Transverse colon (tissue), 4 donors: ENCODE measurements at regions not wholly inside any gene's neighbourhood (a gene's known extent, or its start where the extent isn't known, plus 50 kb on each side); places are given as distances from the start of the nearest gene placed in this dataset.
"Not testable (repeated sequence)": the region's sequence is repeated elsewhere in the genome, so short reads cannot be mapped to it uniquely, and the experiment has no call there.

Experiments
- DNase-seq: peaks from one replicate; pipeline ENCODE4 v3.0.0-alpha.2; 2019
- H3K27ac ChIP-seq, 4 donors: fragments of 200-600 bp; sonication (generic); 2 replicates each; pipeline ENCODE4 v1.5.1; 2016 to 2018; ENCODE audit warnings: inconsistent platforms in 4 of 4
- H3K27me3 ChIP-seq: fragments of 200-600 bp; sonication (generic); 2 replicates; pipeline ENCODE4 v1.5.1; 2017; ENCODE audit warnings: inconsistent platforms
- H3K36me3 ChIP-seq, 4 donors: fragments of 200-600 bp; sonication (generic); 2 replicates each; pipeline ENCODE4 v1.5.1; 2017 to 2019; ENCODE audit warnings: inconsistent platforms in 4 of 4
- H3K4me1 ChIP-seq, 4 donors: fragments of 200-600 bp; sonication (generic); 2 replicates each; pipeline ENCODE4 v1.5.1; 2017 to 2020; ENCODE audit warnings: inconsistent platforms in 4 of 4
- H3K4me3 ChIP-seq, 4 donors: fragments of 200-600 bp; sonication (generic); 1 replicate in 1 of 4; 2 replicates in 3 of 4; pipeline versions ENCODE4 v1.5.1 to v1.6.1; 2017 to 2019; ENCODE audit warnings: inconsistent platforms in 4 of 4
- H3K9me3 ChIP-seq, 2 donors: fragments of 200-600 bp; sonication (generic); 2 replicates each; pipeline ENCODE4 v1.5.1; 2017 to 2019; ENCODE audit warnings: inconsistent platforms in 2 of 2
- EP300 ChIP-seq: sonication (generic); formaldehyde crosslinking; IDR thresholded peaks from one replicate; pipeline ENCODE4 v1.6.1; 2017; ENCODE audit warnings: antibody characterized with exemption, low read depth
- POLR2A ChIP-seq: fragments of 450-650 bp; IDR thresholded peaks from one replicate; pipeline ENCODE4 v1.6.1; 2016; ENCODE audit warnings: antibody characterized with exemption, mild to moderate bottlenecking, moderate library complexity
- POLR2AphosphoS5 ChIP-seq, 3 donors: sonication (generic); formaldehyde crosslinking; IDR thresholded peaks; one replicate each; pipeline ENCODE4 v1.6.1; 2016; ENCODE audit warnings: antibody characterized with exemption in 3 of 3
- WGBS, 2 donors: methylation state at CpG; one replicate each; pipeline ENCODE4 v1.1.5; 2018; ENCODE audit warnings: low coverage in 1 of 2; 5-methylcytosine and 5-hydroxymethylcytosine counted together
- in situ Hi-C, 4 donors: fragments of 200-750 bp; cut with MboI; loops; one replicate each; pipeline versions ENCODE4 v1.15.0 to v1.15.1; 2017; ENCODE audit warnings: low sequenced_read_pairs in 3 of 4, low pct_ligation_motif_present in 1 of 4, low pct_unique_long_range_greater_than_20kb in 1 of 4
- intact Hi-C: fragments of 100-400 bp; cut with DNase I; formaldehyde crosslinking; loops from one replicate; pipeline ENCODE4 v1.15.1; 2023; ENCODE audit warnings: low total_unique reads
- TF ChIP-seq, protein P1 (sequence below), 5 experiments: fragments of 200-600 bp in 3 of 5; fragments of 450-650 bp in 2 of 5; sonication (generic) in 3 of 5; IDR thresholded peaks; 1 replicate in 2 of 5; 2 replicates in 3 of 5; pipeline ENCODE4 v1.5.1; 2016 to 2017; ENCODE audit warnings: antibody characterized with exemption in 5 of 5, inconsistent platforms in 3 of 5, mild to moderate bottlenecking in 2 of 5, moderate library complexity in 1 of 5

DNA sequence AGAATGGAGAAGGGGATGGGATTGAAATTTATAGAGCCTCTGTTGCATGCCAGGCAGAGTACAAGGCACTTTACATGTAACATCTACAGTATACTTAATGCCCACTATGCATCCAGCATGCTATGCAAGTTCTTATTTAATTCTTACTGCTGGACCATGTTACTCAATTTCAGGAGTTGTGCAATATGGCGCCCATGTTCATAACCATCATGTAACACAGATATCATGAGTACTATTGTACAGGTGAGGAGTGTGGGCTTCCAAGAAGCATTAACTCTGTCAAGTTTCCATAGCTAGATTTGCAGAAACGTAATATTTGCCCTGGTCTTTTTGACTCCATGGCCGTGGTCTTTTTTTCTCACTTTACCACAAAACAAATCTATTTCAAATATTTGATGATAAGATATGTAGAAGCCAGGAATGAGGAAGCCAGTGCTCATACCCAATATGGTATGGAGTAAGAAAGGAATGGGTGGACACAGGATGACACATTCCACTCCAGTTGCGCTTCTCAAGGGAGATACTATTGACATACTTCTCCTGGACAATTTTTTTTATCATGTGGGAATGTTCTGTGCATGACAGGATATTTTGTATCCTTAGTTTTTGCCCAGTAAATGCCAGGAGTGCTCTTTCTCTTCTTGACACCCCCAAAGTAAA is 191.8 kb downstream of the C12orf75 start:
- in situ Hi-C loops, result no loop called here
- TF ChIP-seq POLR2AphosphoS5 (IDR thresholded peaks at IDR 0.05) (no peak), POLR2A (no peak), EP300 (no peak)
- TF ChIP-seq, protein P1, sequence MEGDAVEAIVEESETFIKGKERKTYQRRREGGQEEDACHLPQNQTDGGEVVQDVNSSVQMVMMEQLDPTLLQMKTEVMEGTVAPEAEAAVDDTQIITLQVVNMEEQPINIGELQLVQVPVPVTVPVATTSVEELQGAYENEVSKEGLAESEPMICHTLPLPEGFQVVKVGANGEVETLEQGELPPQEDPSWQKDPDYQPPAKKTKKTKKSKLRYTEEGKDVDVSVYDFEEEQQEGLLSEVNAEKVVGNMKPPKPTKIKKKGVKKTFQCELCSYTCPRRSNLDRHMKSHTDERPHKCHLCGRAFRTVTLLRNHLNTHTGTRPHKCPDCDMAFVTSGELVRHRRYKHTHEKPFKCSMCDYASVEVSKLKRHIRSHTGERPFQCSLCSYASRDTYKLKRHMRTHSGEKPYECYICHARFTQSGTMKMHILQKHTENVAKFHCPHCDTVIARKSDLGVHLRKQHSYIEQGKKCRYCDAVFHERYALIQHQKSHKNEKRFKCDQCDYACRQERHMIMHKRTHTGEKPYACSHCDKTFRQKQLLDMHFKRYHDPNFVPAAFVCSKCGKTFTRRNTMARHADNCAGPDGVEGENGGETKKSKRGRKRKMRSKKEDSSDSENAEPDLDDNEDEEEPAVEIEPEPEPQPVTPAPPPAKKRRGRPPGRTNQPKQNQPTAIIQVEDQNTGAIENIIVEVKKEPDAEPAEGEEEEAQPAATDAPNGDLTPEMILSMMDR (IDR thresholded peaks at IDR 0.05), result no peak
- intact Hi-C loops, result loop anchor here (1.0 kb wide), 1 partner anchor 34 kb away; no protein-coding TSS in a partner anchor
- H3K9me3 ChIP-seq, result no peaks in the 10 kb centered on the region
- WGBS, 2 donors, result 69 to 76% methylated on average over 2 to 4 of the region's 4 CpGs
- no peaks in the 10 kb centered on the region for H3K36me3 ChIP-seq
- H3K27ac ChIP-seq, result no peak overlapping the region
- peaks cover 0 to 7% (median 3%) of the 10 kb centered on the region in 4 donors for H3K4me1 ChIP-seq
- DNase-seq, result no peak
- no peak overlapping the region for H3K4me3 ChIP-seq
- no peaks in the 10 kb centered on the region for H3K27me3 ChIP-seq

DNA sequence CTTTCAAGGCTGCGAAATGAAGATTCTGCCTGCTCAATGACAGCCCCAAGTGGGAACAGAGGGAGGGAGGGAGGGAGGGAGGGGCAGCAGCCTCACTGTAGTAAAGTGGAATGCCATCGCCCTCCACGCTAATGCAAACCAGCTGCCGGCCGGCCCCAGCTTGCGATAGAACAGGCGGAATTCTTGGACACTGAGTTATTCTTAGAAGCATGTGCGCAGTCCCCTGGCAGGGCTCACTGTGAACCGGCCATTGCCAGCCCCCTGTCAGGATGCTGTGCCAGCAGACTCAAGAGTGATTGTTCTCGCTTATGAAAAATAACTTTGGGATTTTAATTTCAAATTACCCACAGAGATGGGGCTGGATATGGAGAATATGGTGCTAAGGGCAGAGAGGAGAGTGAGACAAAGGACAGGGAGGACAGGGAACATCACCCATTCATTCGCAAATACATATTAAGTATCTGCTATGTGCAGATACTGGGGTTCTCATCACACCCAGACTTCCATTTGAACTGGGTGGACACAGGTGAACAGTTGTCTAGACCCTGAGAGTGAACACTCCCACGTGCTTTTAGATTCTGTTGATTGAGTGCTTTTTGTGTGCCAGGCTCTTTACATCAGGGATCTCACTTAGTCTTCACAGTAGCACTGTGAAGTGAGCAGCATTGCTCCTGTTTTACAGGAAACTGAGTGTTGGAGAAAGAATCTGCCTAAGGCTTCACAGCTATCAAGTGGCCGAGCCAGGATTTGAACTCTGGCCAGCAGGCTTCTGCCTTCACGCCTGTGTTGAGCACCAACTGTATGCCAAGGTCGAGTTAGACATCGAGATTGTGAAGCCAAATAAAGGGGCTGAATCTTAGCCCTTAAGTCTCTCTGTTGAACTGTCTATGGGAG is 192.9 kb downstream of the C12orf75 start:
- in situ Hi-C loops, result no loop called here

DNA sequence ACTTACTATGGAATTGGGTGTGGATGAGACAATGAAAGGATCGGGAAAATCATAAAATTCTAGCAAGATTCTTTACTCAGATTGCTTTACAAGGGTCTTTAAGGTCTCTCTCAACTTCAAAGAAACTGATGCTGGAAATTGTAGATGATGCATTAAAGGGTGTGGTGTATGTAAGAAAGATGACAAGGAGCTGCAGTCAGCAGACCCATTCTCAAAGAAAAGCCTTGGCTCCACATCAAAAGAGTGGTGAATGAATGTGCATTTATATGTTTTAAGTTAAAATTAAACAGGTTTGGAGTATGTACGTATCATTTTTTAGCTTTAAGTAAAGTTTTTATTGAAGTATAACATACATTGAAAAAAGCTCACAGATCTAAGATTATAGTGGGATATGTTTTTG is 194.5 kb downstream of the C12orf75 start:
- TF ChIP-seq, protein P1 (IDR thresholded peaks at IDR 0.05), result no peak
- TF ChIP-seq POLR2AphosphoS5 (IDR thresholded peaks at IDR 0.05) (no peak), EP300 (no peak), POLR2A (no peak)
- DNase-seq, result no peak
- H3K36me3 ChIP-seq, result no peaks in the 10 kb centered on the region
- H3K27ac ChIP-seq, result no peak overlapping the region
- 44 to 45% methylated on average over 2 of the region's 2 CpGs for WGBS, 2 donors
- peaks cover 0 to 7% (median 3%) of the 10 kb centered on the region in 4 donors for H3K4me1 ChIP-seq
- in situ Hi-C loops, result no loop called here
- no peaks in the 10 kb centered on the region for H3K27me3 ChIP-seq
- intact Hi-C loops, result no loop called here
- no peak overlapping the region for H3K4me3 ChIP-seq
- no peaks in the 10 kb centered on the region for H3K9me3 ChIP-seq

More for the DNA sequence above, 192.9 kb downstream of the C12orf75 start:
- TF ChIP-seq, protein P1 (IDR thresholded peaks at IDR 0.05), result no peak
- peak; percentile 71 for TF ChIP-seq EP300
- TF ChIP-seq POLR2AphosphoS5 (IDR thresholded peaks at IDR 0.05), result peak; percentile 51 to 83 (median 79)
- no peak for TF ChIP-seq POLR2A
- Histone ChIP-seq H3K4me1 (peaks cover 0 to 7% (median 3%) of the 10 kb centered on the region in 4 donors), H3K27ac (peak overlapping the region in 1 of 4 donors; percentile 48), H3K9me3 (no peaks in the 10 kb centered on the region), H3K36me3 (no peaks in the 10 kb centered on the region), H3K4me3 (no peak overlapping the region), H3K27me3 (no peaks in the 10 kb centered on the region)
- intact Hi-C loops, result no loop called here
- 59 to 60% methylated on average over 1 to 16 of the region's 16 CpGs for WGBS, 2 donors
- peak; percentile 25 for DNase-seq

DNA sequence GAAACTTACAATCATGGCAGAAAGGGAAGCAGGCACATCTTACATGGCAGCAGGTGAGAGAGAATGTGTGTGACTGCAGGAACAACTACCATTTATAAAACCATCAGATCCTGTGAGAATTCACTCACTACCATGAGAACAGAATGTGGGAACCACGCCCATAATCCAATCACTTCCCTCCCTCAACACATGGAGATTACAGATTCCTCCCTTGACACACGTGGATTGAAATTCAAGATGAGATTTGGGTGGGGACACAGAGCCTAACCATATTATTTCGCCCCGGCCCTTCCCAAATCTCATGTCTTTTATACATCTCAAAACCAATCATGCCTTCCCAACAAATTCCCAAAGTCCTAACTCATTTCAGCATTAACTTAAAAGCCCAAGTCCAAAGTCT is 203.6 kb downstream of the C12orf75 start:
- no peak for DNase-seq
- 75 to 84% methylated on average over 4 of the region's 4 CpGs for WGBS, 2 donors
- H3K9me3 ChIP-seq, result no peaks in the 10 kb centered on the region
- H3K27me3 ChIP-seq, result no peaks in the 10 kb centered on the region
- in situ Hi-C loops, result no loop called here
- H3K36me3 ChIP-seq, result no peaks in the 10 kb centered on the region
- no peak overlapping the region for H3K27ac ChIP-seq
- intact Hi-C loops, result no loop called here
- TF ChIP-seq, protein P1 (IDR thresholded peaks at IDR 0.05), result no peak
- no peak for TF ChIP-seq POLR2AphosphoS5 (IDR thresholded peaks at IDR 0.05)
- no peak for TF ChIP-seq POLR2A
- no peak for TF ChIP-seq EP300
- no peaks in the 10 kb centered on the region for H3K4me1 ChIP-seq
- H3K4me3 ChIP-seq, result no peak overlapping the region

DNA sequence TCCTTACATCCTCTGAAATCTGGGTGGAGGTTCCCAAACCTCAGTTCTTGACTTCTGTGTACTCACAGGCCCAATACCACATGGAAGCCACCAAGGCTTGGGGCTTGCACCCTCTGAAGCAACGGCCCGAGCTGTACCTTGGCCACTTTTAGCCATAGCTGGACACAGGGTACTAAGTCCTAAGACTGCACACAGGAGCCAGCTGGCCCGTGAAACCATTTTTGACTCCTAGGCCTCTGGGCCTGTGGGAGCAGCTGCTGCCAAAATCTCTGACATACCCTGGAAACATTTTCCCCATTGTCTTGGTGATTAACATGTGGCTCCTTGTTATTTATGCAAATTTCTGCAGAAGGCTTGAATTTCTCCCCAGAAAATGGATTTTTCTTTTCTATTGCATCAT is 204.5 kb downstream of the C12orf75 start:
- H3K4me1 ChIP-seq, DNase-seq, in situ Hi-C loops, H3K9me3 ChIP-seq, H3K4me3 ChIP-seq, H3K27me3 ChIP-seq, intact Hi-C loops, H3K36me3 ChIP-seq, H3K27ac ChIP-seq: not testable (repeated sequence)
- 100% methylated on average over 3 of the region's 3 CpGs; no CpG with 5 or more reads in 1 of the 2 donors for WGBS, 2 donors
